C4-2B (cell line): ENCODE measurements at regions not wholly inside any gene's neighbourhood (a gene's known extent, or its start where the extent isn't known, plus 50 kb on each side); places are given as distances from the start of the nearest gene placed in this dataset.

Source experiments
- CTCF ChIP-seq: fragments of 450-650 bp; conservative IDR thresholded peaks from 2 replicates; pipeline ENCODE4 v1.5.1; 2017; ENCODE audit warnings: mild to moderate bottlenecking
- ZFX ChIP-seq: fragments of 450-650 bp; IDR thresholded peaks from 2 replicates; pipeline ENCODE4 v1.6.1; 2017

DNA sequence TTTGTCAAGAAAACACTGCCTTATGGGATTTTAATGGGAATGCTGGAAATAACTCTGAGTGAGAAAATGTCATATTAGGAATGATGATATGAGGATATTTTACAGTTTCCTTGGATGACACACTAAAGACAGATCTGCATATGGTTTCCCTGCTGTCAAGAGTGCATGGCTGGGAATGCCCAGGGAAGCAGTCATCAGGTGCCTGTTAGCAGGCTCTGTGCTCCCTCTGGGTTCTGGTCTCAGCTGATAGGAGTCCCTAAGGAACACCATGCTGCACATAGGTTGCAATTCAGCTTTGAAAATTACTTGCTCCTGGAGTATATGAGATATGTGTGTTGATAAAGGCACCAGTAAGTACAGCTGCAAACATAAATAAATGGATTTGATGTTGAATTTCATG is 1064.6 kb downstream of the TUSC7 start:
- TF ChIP-seq CTCF (no peak), ZFX (no peak)
